ENCODE measurements at regions not wholly inside any gene's neighbourhood (a gene's known extent, or its start where the extent isn't known, plus 50 kb on each side); places are given as distances from the start of the nearest gene placed in this dataset.

GRCh38 chrX:150303386-150304097 lies 59.6 kb upstream of the MAMLD1 start:
- DNase-seq (ENCODE audit: low read depth), result no peak

GRCh38 chrX:150306002-150306401 lies 57.1 kb upstream of the MAMLD1 start:
- no peak for DNase-seq (ENCODE audit: low read depth)

- no peak for DNase-seq (ENCODE audit: low read depth)
Measured at GRCh38 chrX:150308041-150308440, 55.1 kb upstream of the MAMLD1 start.

- DNase-seq (ENCODE audit: low read depth), result no peak
Measured at GRCh38 chrX:150308532-150309157, 54.5 kb upstream of the MAMLD1 start.

GRCh38 chrX:150310417-150310816 lies 52.7 kb upstream of the MAMLD1 start:
- no peak for DNase-seq (ENCODE audit: low read depth)

- DNase-seq (ENCODE audit: low read depth), result no peak
Measured at GRCh38 chrX:150310881-150311280, 52.2 kb upstream of the MAMLD1 start.

DNA sequence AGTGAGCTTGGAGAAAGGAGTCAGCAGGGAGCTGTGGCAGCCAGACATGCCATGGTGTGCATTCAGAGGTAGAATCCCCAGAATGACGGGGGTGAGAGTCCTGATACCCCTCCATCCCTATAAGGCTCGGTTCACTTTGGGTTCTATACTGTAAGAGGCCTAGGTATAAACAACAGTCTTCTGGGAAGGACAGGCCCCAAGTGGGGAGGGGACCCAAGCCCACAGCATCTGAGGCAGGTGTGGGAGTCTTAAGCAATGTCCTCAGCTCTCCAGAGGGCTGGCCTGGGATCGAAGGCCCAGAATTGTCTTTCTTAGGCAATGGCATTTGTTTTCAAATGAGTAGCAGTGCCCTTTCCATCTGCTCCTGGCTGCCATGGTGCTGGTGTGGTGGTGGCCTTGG lies 50.2 kb upstream of the MAMLD1 start:
- DNase-seq (ENCODE audit: low read depth), result no peak

Measured in activated T-helper 1 cell treated with Interleukin-2 at 50 U/mL for 16 hours (primary cell).